Dermis microvascular lymphatic vessel endothelial cell (primary cell): ENCODE measurements at regions not wholly inside any gene's neighbourhood (a gene's known extent, or its start where the extent isn't known, plus 50 kb on each side); places are given as distances from the start of the nearest gene placed in this dataset.
"Not testable (repeated sequence)": the region's sequence is repeated elsewhere in the genome, so short reads cannot be mapped to it uniquely, and the experiment has no call there.

Experiments
- DNase-seq, 2 donors: peaks; one replicate each; pipeline versions ENCODE4 v3.0.0 to v3.0.0-alpha.2; 2010; ENCODE audit warnings: low read depth in 2 of 2

- no peak for DNase-seq
These were observed 304.8 kb downstream of the CPS1 start for GRCh38 chr2:210861038-210861665.

DNA sequence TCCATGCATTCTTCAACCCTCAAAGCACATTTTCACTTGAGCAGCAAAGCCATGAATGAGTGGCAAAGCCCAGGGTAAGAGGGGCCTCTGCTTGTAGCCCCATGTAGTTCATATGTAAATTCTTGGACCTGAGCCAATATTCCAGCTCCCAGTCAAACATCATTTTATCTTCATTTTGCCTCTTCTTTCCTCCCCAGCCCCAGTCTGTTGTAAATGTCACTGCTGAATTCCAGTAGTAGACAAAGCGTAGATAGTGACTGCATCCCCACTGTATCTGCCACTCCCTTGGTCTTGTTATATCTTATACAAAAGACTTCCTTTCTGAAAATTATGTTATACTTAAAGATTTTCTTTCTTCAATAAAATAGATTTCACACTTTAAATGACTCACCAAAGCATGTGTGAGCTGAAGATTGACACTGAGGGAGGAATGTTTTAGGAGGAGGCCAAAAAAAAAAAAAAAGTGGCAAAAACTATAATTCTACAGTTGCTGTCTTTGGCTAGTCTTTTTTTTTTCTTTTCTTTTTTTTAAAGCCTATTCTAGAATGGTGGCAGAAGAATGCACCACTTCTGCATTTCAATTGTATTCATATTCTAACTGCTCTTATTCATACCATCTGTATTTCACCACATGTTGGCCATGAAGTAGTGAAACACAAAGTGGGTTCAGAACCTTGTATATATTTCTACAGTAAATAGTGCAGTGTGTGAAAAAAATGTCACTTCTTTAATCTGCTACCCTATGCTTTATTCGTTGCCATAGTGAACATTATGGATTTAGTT, 306.1 kb downstream of the CPS1 start:
- no peak for DNase-seq

DNA sequence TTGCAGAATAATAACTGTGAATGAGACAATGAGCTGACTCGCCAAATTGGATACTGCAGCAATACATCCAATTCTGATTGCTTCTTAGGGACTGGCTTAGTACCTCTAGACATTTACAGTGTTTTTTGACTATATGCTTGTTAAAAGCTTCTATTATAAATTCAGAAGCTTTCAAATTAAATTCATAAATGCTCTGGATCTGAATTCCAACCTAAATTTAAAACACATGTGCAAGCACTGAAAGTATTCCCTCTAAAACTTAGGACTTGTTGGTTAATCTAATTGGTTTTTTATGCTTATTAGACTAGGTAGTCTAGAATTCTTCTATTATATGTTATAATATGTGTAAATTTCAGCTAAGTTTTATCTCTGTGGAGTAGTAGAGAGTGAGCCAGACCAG, 306.9 kb downstream of the CPS1 start:
- DNase-seq: no peak

DNA sequence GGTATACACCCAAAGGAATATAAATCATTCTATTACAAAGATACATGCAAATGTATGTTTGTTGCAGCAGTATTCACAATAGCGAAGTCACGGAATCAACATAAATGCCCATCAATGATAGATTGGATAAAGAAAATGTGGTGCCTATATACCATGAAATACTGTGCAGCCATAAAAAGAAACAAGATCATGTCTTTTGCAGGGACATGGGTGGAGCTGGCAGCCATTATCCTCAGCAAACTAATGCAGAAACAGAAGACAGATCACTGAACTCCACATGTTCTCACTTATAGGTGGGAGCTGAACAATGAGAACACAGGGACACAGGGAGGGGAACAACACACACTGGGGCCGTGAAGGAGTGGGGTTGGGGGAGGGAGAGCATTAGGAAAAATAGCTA, 315.2 kb downstream of the CPS1 start:
- not testable (repeated sequence) for DNase-seq

DNA sequence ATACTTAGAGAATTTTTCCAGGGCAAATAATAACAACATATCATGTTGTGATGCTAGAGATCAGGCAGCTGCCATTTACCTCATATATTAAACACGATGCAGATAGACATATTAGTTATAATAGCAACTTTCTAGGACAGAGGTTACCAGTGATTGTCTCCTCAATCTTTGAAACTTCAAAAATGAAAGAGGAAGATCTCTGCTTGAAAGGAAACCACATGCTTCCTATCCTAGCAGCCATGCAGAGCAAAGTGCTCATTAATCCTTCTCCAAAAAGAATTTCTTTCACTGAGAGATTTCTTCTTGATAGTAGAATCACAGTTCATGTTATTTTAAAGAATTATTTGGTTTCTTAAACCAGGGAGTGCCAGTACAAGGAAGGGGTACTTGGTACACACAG, 317.2 kb downstream of the CPS1 start:
- no peak for DNase-seq

DNA sequence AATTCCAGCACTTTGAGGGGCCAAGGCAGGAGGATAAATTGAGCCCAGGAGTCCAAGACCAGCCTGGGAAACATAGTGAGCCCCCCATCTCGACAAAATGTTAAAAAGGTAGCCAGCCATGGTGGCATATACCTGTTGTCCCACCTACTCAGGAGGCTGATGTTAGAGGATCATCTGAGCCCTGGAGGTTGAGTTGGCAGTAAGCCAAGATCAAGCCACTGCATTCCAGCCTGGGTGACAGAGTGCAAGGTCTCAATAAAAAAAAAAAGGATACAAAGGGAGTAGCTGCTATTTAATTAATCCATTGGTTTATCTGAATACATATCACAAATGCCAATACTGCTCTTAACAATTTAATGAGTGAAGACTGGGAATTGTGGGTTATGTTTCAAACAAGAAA, 327.8 kb downstream of the CPS1 start:
- no peak for DNase-seq

DNA sequence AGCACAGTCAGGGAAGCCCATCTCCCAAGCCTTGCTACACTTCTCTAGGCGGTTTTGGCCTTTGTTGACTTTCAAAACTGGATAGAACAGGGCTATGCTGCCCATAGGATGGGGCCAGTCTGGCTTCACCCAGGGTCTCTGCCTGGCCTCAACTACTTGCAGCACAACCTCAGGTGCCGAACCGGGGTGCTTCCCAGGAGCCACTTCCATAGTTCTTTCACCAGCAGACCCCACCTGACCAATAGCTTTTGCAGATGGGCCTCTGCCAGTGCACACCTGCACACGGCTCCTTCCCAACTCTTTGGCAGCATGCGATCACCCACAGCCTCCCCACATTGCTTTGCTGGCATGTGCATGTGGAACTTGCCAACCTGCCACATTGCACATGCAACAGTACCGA, 331.6 kb downstream of the CPS1 start:
- no peak for DNase-seq

- no peak for DNase-seq
These were observed 338.7 kb downstream of the CPS1 start for GRCh38 chr2:210895132-210895531.

- DNase-seq: peak; percentile 2 to 80
These were observed 342.7 kb downstream of the CPS1 start for GRCh38 chr2:210899131-210899530.

- DNase-seq: no peak
These were observed 344.9 kb downstream of the CPS1 start for GRCh38 chr2:210901326-210901725.

- DNase-seq: no peak
These were observed 356.4 kb downstream of the CPS1 start for GRCh38 chr2:210912779-210913178.

DNA sequence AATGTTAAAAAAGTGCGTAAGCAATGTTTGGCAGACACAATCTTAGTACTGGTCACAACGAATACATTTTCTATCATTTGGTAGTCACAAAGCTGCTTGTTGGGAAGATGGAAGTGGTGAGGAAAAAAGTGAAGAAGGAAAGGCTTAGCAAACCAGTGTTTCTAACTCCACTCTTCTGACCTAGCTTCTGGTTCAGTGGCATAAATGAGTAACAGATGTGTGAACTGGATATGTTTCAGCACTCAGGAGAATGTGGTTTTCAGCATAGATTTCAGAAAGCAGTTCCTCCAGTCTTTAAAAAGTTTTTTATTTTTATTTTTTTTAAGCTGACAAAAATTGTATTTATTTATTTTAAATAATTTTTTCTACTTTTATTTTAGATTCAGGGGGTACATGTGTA, 357.1 kb downstream of the CPS1 start:
- DNase-seq: no peak

- DNase-seq: no peak
These were observed 359.5 kb downstream of the CPS1 start for GRCh38 chr2:210915912-210916311.

DNA sequence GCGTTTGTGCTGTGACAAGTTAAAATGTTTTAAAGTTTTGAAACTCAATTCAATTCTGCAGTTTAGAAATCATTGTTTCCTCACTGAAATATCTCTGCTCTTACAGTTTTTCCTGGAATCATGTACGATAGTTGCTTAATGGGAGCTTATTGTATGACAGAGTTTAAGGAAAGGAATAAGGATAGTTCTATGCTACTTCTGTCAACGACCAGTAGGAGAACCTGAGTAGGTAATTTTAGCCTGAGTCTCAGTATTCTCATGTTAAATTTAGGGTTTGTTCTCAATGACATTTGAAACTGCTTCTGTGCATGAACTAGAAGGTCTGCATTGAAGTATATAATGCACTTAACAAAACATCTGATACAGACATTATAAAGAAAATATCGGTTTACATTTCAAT, 361.1 kb downstream of the CPS1 start:
- DNase-seq: no peak

- DNase-seq: no peak
These were observed 362.7 kb downstream of the CPS1 start for GRCh38 chr2:210919128-210919527.

DNA sequence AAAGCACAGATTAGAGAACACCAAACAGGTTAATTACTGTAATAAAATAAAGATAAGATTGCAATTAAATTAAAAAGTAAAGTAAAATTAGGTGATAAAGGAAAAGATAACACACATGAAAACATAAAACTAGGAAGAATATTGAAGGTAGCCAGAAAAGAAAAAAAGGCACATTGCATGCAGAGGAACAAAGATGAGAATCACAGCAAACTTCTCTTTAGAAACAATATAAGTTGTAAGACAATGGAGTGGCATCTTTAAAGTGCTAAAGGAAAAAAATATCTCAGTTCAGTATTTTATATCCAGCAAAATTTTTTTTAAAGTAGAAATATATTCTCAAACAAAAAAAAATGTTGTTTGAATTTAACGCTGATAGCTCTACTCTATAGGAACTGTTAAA, 366.0 kb downstream of the CPS1 start:
- DNase-seq: no peak

DNA sequence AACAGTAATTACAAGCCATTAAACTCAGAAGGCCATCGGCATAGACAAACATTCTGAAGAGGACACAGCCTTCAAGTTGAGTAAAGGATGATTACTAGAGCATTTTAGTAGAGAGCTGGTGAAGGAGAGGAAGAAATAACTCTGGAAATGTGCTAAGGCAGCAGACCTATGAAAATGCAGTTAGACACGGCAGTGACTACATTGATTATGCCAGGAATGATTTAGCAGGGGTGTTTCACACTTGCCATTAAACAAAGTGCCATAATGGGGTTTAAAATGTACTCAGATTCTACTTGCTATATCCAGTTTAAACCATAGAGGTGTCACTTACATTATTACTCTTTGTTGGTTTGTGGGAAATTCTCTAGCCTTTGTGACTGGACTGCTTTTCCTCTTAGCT, 372.3 kb downstream of the CPS1 start:
- DNase-seq: no peak

- DNase-seq: no peak
These were observed 381.8 kb downstream of the CPS1 start for GRCh38 chr2:210938228-210938627.

DNA sequence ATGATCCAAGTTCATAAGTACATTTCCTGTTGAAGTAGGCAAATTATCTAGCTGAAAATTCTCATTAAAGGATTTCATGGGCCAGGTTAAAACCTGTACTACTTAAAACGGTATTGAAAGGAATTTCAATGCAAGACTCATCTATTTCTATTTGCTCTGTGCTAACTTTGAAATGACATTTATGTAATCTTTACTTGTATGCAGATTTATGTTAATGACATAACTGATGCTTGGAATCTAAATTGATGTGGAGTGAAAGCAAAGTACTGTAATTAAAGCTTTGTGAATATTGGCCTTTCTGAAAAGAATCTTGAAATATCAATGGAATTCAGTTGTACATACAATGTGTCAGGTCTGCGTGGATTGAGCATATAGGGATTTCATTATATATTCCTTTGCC, 390.0 kb downstream of the CPS1 start:
- no peak for DNase-seq

- not testable (repeated sequence) for DNase-seq
These were observed 394.1 kb downstream of the CPS1 start for GRCh38 chr2:210950434-210951060.

- no peak for DNase-seq
These were observed 398.0 kb downstream of the CPS1 start for GRCh38 chr2:210954386-210954907.

- DNase-seq: peak in 1 of 2 donors; percentile 54
These were observed 399.2 kb downstream of the CPS1 start for GRCh38 chr2:210955591-210955990.

DNA sequence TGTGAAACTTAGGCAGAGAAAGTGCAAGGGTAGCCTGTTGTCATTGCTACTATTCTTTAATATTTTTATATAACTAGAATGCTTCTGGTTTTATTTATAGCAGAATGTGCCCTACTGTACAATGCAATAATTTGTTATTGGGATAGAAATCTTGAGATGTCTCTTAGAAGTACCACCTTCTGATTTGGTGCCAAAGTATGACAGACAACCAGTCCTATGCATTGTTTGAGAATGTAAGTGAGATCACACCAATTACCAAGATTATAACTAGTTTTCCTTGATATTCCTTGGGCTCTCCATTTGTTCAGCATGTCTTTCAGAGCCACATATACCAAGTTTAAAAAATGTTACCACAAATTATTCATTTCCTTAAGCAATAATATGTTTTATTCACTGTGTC, 399.7 kb downstream of the CPS1 start:
- DNase-seq: peak in 1 of 2 donors; percentile 10
